ENCODE measurements at regions not wholly inside any gene's neighbourhood (a gene's known extent, or its start where the extent isn't known, plus 50 kb on each side); places are given as distances from the start of the nearest gene placed in this dataset.

DNA sequence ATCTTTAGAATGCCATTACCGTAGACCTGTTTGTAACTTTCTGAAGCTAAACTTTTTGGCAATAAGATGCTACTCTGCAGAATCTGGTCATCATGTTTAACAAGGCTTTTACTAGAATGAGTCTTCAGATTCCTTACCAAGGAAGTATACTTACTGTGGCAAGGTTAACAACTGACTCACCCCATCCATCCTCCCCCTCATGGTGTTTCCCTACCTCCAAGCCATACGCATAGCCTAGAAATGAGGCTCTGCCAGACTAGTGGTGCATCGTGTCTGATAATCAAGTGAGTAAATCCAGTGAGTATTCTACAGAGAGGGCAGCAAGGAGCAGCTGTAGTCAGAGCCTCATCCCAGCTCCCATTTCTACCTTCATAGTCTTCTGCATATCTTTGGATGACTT is 223.6 kb downstream of the IPMK start:
- Histone ChIP-seq H3K14ac (ENCODE audit: low read length) (no peak overlapping the region), H2BK5ac (ENCODE audit: low read length) (no peak overlapping the region), H3K79me1 (ENCODE audit: low read depth, low read length) (no peaks in the 10 kb centered on the region), H3K4me1 (ENCODE audit: control insufficient read depth in 2 of 2, insufficient read depth in 1 of 2, low read depth in 1 of 2, low read length in 2 of 2) (no peaks in the 10 kb centered on the region), H2BK15ac (ENCODE audit: low read length) (no peak overlapping the region), H2AK5ac (ENCODE audit: low read depth, low read length) (no peak overlapping the region), H3K27ac (replicated peaks; ENCODE audit: low read length) (no peak overlapping the region), H3K9me3 (replicated peaks in 1 of 2; ENCODE audit: control insufficient read depth in 2 of 2, insufficient read depth in 1 of 2, low read depth in 1 of 2, low read length in 2 of 2) (no peaks in the 10 kb centered on the region), H3K18ac (ENCODE audit: low read length) (no peak overlapping the region), H3K9ac (ENCODE audit: low read depth, low read length, poor library complexity) (no peak overlapping the region), H3K23ac (ENCODE audit: low read depth, low read length, poor library complexity) (no peak overlapping the region), H2BK12ac (ENCODE audit: low read length) (no peak overlapping the region), H3K36me3 (replicated peaks in 1 of 2; ENCODE audit: control insufficient read depth in 2 of 2, insufficient read depth in 2 of 2, low read length in 2 of 2) (no peaks in the 10 kb centered on the region), H3K4ac (ENCODE audit: low read length) (no peak overlapping the region), H3K4me2 (ENCODE audit: insufficient read depth, low read length, poor library complexity, severe bottlenecking) (no peak overlapping the region), H2AFZ (ENCODE audit: low read length) (no peak overlapping the region), H3K27me3 (ENCODE audit: control insufficient read depth in 3 of 3, insufficient read depth in 3 of 3, low read depth in 1 of 3, low read length in 3 of 3) (no peaks in the 10 kb centered on the region), H3K4me3 (ENCODE audit: low read length in 2 of 2) (no peak overlapping the region), H4K91ac (ENCODE audit: low read depth, low read length, poor library complexity) (no peak overlapping the region), H2BK120ac (ENCODE audit: low read depth, low read length) (no peak overlapping the region), H4K8ac (ENCODE audit: low read depth, low read length) (no peak overlapping the region)
- DNase-seq (ENCODE audit: low spot score) = no peak
- WGBS, 2 donors (ENCODE audit: extremely low coverage in 2 of 2, insufficient read length in 2 of 2, insufficient replicate concordance in 1 of 2) = no CpG with 5 or more reads among the region's 3 CpGs

DNA sequence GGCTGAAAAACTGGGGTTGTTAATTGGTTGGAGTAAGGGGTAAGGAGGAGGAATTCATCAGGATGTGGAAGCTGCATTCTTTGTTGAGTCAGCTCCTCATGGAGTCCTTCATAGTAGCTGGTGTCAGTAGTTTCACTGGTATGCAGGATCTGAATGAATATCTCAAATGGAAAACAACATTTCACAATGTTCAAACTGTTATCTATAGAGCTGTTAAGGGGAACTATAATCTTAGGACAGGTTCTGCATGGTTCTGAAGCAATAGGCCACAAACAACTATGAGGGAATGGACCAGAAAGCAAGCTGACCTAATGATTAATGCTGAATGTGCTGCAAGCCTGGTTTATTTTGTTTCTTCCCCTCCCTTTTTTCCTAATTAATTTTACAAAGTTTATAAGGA is 225.8 kb downstream of the IPMK start:
- no peak overlapping the region for H2BK15ac ChIP-seq (ENCODE audit: low read length)
- no peaks in the 10 kb centered on the region for H3K4me1 ChIP-seq (ENCODE audit: control insufficient read depth in 2 of 2, insufficient read depth in 1 of 2, low read depth in 1 of 2, low read length in 2 of 2)
- H4K91ac ChIP-seq (ENCODE audit: low read depth, low read length, poor library complexity) = no peak overlapping the region
- no peaks in the 10 kb centered on the region for H3K79me1 ChIP-seq (ENCODE audit: low read depth, low read length)
- no peak overlapping the region for H3K23ac ChIP-seq (ENCODE audit: low read depth, low read length, poor library complexity)
- H3K36me3 ChIP-seq (replicated peaks in 1 of 2; ENCODE audit: control insufficient read depth in 2 of 2, insufficient read depth in 2 of 2, low read length in 2 of 2) = no peaks in the 10 kb centered on the region
- H3K4me2 ChIP-seq (ENCODE audit: insufficient read depth, low read length, poor library complexity, severe bottlenecking) = no peak overlapping the region
- H3K9me3 ChIP-seq (replicated peaks in 1 of 2; ENCODE audit: control insufficient read depth in 2 of 2, insufficient read depth in 1 of 2, low read depth in 1 of 2, low read length in 2 of 2) = no peaks in the 10 kb centered on the region
- no peak overlapping the region for H3K14ac ChIP-seq (ENCODE audit: low read length)
- no peak overlapping the region for H3K4ac ChIP-seq (ENCODE audit: low read length)
- H3K9ac ChIP-seq (ENCODE audit: low read depth, low read length, poor library complexity) = no peak overlapping the region
- no peak overlapping the region for H3K27ac ChIP-seq (replicated peaks; ENCODE audit: low read length)
- H3K18ac ChIP-seq (ENCODE audit: low read length) = no peak overlapping the region
- H3K27me3 ChIP-seq (ENCODE audit: control insufficient read depth in 3 of 3, insufficient read depth in 3 of 3, low read depth in 1 of 3, low read length in 3 of 3) = no peaks in the 10 kb centered on the region
- H2AK5ac ChIP-seq (ENCODE audit: low read depth, low read length) = no peak overlapping the region
- H2BK120ac ChIP-seq (ENCODE audit: low read depth, low read length) = no peak overlapping the region
- no peak overlapping the region for H4K8ac ChIP-seq (ENCODE audit: low read depth, low read length)
- H2BK5ac ChIP-seq (ENCODE audit: low read length) = no peak overlapping the region
- no peak overlapping the region for H3K4me3 ChIP-seq (ENCODE audit: low read length in 2 of 2)
- H2BK12ac ChIP-seq (ENCODE audit: low read length) = no peak overlapping the region
- DNase-seq (ENCODE audit: low spot score) = no peak
- H2AFZ ChIP-seq (ENCODE audit: low read length) = no peak overlapping the region

DNA sequence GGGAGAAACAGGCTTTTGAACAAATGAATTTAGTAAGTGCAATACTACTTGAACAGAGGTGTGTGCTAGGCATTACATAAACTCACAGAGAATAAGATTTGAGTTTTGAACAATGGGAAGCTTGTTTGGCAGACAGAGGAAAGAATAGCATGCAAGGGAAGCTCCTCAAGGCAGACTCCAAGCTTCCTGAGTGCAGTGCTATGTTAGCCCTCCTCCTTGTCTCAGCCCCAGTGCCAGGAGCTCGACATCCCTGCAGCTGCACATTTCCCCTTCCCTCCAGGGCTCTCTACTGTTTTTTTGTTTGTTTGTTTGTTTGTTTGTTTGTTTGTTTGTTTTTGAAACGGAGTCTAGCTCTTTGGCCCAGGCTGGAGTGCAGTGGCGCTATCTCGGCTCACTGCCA is 237.5 kb downstream of the IPMK start:
- Histone ChIP-seq H3K14ac (ENCODE audit: low read length) (no peak overlapping the region), H2BK120ac (ENCODE audit: low read depth, low read length) (no peak overlapping the region), H3K4me3 (ENCODE audit: low read length in 2 of 2) (no peak overlapping the region), H2BK15ac (ENCODE audit: low read length) (no peak overlapping the region), H4K8ac (ENCODE audit: low read depth, low read length) (no peak overlapping the region), H3K4ac (ENCODE audit: low read length) (no peak overlapping the region), H3K4me2 (ENCODE audit: insufficient read depth, low read length, poor library complexity, severe bottlenecking) (no peak overlapping the region), H3K79me1 (ENCODE audit: low read depth, low read length) (no peaks in the 10 kb centered on the region), H2BK5ac (ENCODE audit: low read length) (no peak overlapping the region), H3K4me1 (ENCODE audit: control insufficient read depth in 2 of 2, insufficient read depth in 1 of 2, low read depth in 1 of 2, low read length in 2 of 2) (no peaks in the 10 kb centered on the region), H2BK12ac (ENCODE audit: low read length) (no peak overlapping the region), H2AFZ (ENCODE audit: low read length) (no peak overlapping the region), H2AK5ac (ENCODE audit: low read depth, low read length) (no peak overlapping the region), H3K9ac (ENCODE audit: low read depth, low read length, poor library complexity) (no peak overlapping the region), H3K23ac (ENCODE audit: low read depth, low read length, poor library complexity) (no peak overlapping the region), H3K27ac (replicated peaks; ENCODE audit: low read length) (no peak overlapping the region), H3K18ac (ENCODE audit: low read length) (no peak overlapping the region), H3K9me3 (replicated peaks in 1 of 2; ENCODE audit: control insufficient read depth in 2 of 2, insufficient read depth in 1 of 2, low read depth in 1 of 2, low read length in 2 of 2) (peaks cover 0 to 3% of the 10 kb centered on the region in 2 donors), H3K27me3 (ENCODE audit: control insufficient read depth in 3 of 3, insufficient read depth in 3 of 3, low read depth in 1 of 3, low read length in 3 of 3) (no peaks in the 10 kb centered on the region), H4K91ac (ENCODE audit: low read depth, low read length, poor library complexity) (no peak overlapping the region), H3K36me3 (replicated peaks in 1 of 2; ENCODE audit: control insufficient read depth in 2 of 2, insufficient read depth in 2 of 2, low read length in 2 of 2) (no peaks in the 10 kb centered on the region)
- DNase-seq (ENCODE audit: low spot score) = no peak
- no CpG with 5 or more reads among the region's 4 CpGs for WGBS, 2 donors (ENCODE audit: extremely low coverage in 2 of 2, insufficient read length in 2 of 2, insufficient replicate concordance in 1 of 2)

DNA sequence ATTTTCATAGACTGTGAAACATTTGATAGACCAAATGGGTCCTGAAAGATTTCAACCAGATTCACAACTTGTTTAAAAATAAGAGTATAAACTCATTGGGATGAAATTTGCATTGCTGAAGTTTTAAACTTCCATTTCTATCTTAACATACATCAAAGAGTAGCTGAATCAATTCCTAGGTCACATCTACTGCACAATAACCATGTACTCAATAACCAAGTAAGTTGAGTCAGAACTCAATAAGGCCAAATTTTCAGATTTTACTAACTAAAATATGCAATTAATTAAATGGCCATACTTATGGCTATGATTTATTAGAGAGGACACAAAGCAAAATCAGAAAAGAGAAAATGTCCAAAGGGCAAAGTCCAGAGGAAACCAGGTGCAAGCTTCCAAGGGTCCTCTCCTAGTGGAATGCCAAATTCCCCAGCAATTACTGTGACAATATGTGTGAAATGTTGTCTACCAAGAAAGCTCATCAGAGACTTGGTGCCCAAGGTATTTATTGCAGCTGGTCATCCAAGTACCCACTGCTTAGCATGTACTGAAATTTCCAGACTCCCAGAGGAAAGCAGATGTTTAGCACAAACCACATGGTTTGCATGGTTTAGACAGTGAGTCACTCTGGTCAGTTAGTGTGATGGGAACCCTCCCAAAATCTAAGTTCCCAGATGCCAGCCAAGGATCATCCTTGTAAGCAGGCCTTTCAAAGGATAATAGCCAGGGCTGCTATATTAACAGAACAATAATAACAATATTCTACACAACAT is 238.9 kb downstream of the IPMK start:
- H3K23ac ChIP-seq (ENCODE audit: low read depth, low read length, poor library complexity) = no peak overlapping the region
- H4K8ac ChIP-seq (ENCODE audit: low read depth, low read length) = no peak overlapping the region
- no peak overlapping the region for H3K27ac ChIP-seq (replicated peaks; ENCODE audit: low read length)
- no peak overlapping the region for H2BK5ac ChIP-seq (ENCODE audit: low read length)
- H3K9ac ChIP-seq (ENCODE audit: low read depth, low read length, poor library complexity) = no peak overlapping the region
- no peak overlapping the region for H2BK15ac ChIP-seq (ENCODE audit: low read length)
- H2BK120ac ChIP-seq (ENCODE audit: low read depth, low read length) = no peak overlapping the region
- H3K27me3 ChIP-seq (ENCODE audit: control insufficient read depth in 3 of 3, insufficient read depth in 3 of 3, low read depth in 1 of 3, low read length in 3 of 3) = no peaks in the 10 kb centered on the region
- no peaks in the 10 kb centered on the region for H3K36me3 ChIP-seq (replicated peaks in 1 of 2; ENCODE audit: control insufficient read depth in 2 of 2, insufficient read depth in 2 of 2, low read length in 2 of 2)
- no peaks in the 10 kb centered on the region for H3K79me1 ChIP-seq (ENCODE audit: low read depth, low read length)
- no peak overlapping the region for H2BK12ac ChIP-seq (ENCODE audit: low read length)
- H4K91ac ChIP-seq (ENCODE audit: low read depth, low read length, poor library complexity) = no peak overlapping the region
- H3K4ac ChIP-seq (ENCODE audit: low read length) = no peak overlapping the region
- no peaks in the 10 kb centered on the region for H3K4me1 ChIP-seq (ENCODE audit: control insufficient read depth in 2 of 2, insufficient read depth in 1 of 2, low read depth in 1 of 2, low read length in 2 of 2)
- H3K4me3 ChIP-seq (ENCODE audit: low read length in 2 of 2) = no peak overlapping the region
- H2AK5ac ChIP-seq (ENCODE audit: low read depth, low read length) = no peak overlapping the region
- DNase-seq (ENCODE audit: low spot score) = no peak
- H3K18ac ChIP-seq (ENCODE audit: low read length) = no peak overlapping the region
- H3K9me3 ChIP-seq (replicated peaks in 1 of 2; ENCODE audit: control insufficient read depth in 2 of 2, insufficient read depth in 1 of 2, low read depth in 1 of 2, low read length in 2 of 2) = peaks cover 0 to 3% of the 10 kb centered on the region in 2 donors
- H3K14ac ChIP-seq (ENCODE audit: low read length) = no peak overlapping the region
- no peak overlapping the region for H3K4me2 ChIP-seq (ENCODE audit: insufficient read depth, low read length, poor library complexity, severe bottlenecking)
- no peak overlapping the region for H2AFZ ChIP-seq (ENCODE audit: low read length)
